Keratinocyte (primary cell): ENCODE measurements at regions not wholly inside any gene's neighbourhood (a gene's known extent, or its start where the extent isn't known, plus 50 kb on each side); places are given as distances from the start of the nearest gene placed in this dataset.
A peak's percentile ranks its signal among the peaks of the same experiment; 100 is the strongest.

Experiments used
- DNase-seq: peaks from one replicate; pipeline ENCODE4 v3.0.0-alpha.2; 2011; ENCODE audit warnings: low read depth, missing footprints, low spot score
- FAIRE-seq: peaks from 2 replicates; lab custom pipeline; 2011; peaks lifted over from hg19 to GRCh38; lab: Jason Lieb, UNC
- H2AFZ ChIP-seq: 2 replicates; pipeline ENCODE4 v1.6.0; 2012; ENCODE audit warnings: low read length, control low read depth, inconsistent platforms; ENCODE audit not compliant: control insufficient read depth
- H3K27ac ChIP-seq: 2 replicates; pipeline ENCODE4 v1.5.1; 2011; ENCODE audit warnings: low read length; ENCODE audit not compliant: control insufficient read depth, insufficient read depth
- H3K27me3 ChIP-seq: 3 replicates; pipeline ENCODE4 v1.6.0; 2011; ENCODE audit warnings: low read length; ENCODE audit not compliant: control insufficient read depth, insufficient read depth; ENCODE audit errors: extremely low read depth
- H3K36me3 ChIP-seq, 2 experiments: 2 replicates in 1 of 2; 3 replicates in 1 of 2; pipeline ENCODE4 v1.5.1; 2011; ENCODE audit warnings: low read length in 2 of 2, mild to moderate bottlenecking in 1 of 2; ENCODE audit not compliant: control insufficient read depth in 2 of 2, insufficient read depth in 2 of 2; ENCODE audit errors: extremely low read depth in 1 of 2
- H3K4me1 ChIP-seq: 3 replicates; pipeline ENCODE4 v1.5.1; 2011; ENCODE audit warnings: low read length; ENCODE audit not compliant: control insufficient read depth, insufficient read depth; ENCODE audit errors: extremely low read depth
- H3K4me2 ChIP-seq: 3 replicates; pipeline ENCODE4 v1.6.0; 2011; ENCODE audit warnings: low read depth, low read length; ENCODE audit not compliant: control insufficient read depth, insufficient read depth; ENCODE audit errors: extremely low read depth
- H3K4me3 ChIP-seq, 3 experiments: fragments of 200-600 bp in 1 of 3; sonication (generic) in 1 of 3; 2 replicates in 2 of 3; 3 replicates in 1 of 3; pipeline ENCODE4 v1.5.1; 2011 to 2016; ENCODE audit warnings: low read length in 3 of 3, mild to moderate bottlenecking in 3 of 3, control low read depth in 2 of 3, inconsistent platforms in 1 of 3, low read depth in 1 of 3, mixed read lengths in 1 of 3, mixed run types in 1 of 3, moderate library complexity in 1 of 3; ENCODE audit not compliant: control insufficient read depth in 2 of 3, insufficient read depth in 2 of 3; ENCODE audit errors: extremely low read depth in 1 of 3
- H3K79me2 ChIP-seq: 2 replicates; pipeline ENCODE4 v1.6.0; 2012; ENCODE audit warnings: low read length; ENCODE audit not compliant: control insufficient read depth, insufficient read depth
- H3K9ac ChIP-seq: 3 replicates; pipeline ENCODE4 v1.6.0; 2011; ENCODE audit warnings: low read length; ENCODE audit not compliant: control insufficient read depth, insufficient read depth; ENCODE audit errors: extremely low read depth
- H3K9me1 ChIP-seq: 3 replicates; pipeline ENCODE4 v1.6.0; 2011; ENCODE audit warnings: low read length; ENCODE audit not compliant: control insufficient read depth, insufficient read depth; ENCODE audit errors: extremely low read depth
- H3K9me3 ChIP-seq: 2 replicates; pipeline ENCODE4 v1.5.1; 2012; ENCODE audit warnings: low read depth, low read length; ENCODE audit not compliant: control insufficient read depth
- H4K20me1 ChIP-seq: 3 replicates; pipeline ENCODE4 v1.6.0; 2011; ENCODE audit warnings: low read length; ENCODE audit not compliant: control insufficient read depth, insufficient read depth; ENCODE audit errors: extremely low read depth
- CTCF ChIP-seq, 3 experiments: IDR thresholded peaks in 1 of 3; conservative IDR thresholded peaks in 1 of 3; optimal IDR thresholded peaks in 1 of 3; 2 replicates in 2 of 3; 3 replicates in 1 of 3; pipeline versions ENCODE3 to v1.5.1; 2011; ENCODE audit warnings: low read length in 3 of 3, mild to moderate bottlenecking in 3 of 3, moderate library complexity in 2 of 3, control low read depth in 1 of 3, inconsistent platforms in 1 of 3; ENCODE audit not compliant: insufficient read depth in 2 of 3; ENCODE audit errors: extremely low read depth in 1 of 3
- EZH2 ChIP-seq: IDR thresholded peaks from one replicate; pipeline ENCODE4 v1.6.1; 2012; ENCODE audit warnings: inconsistent platforms, mild to moderate bottlenecking, low read length, moderate library complexity
- dilution Hi-C: fragments of 300-500 bp; cut with MboI; formaldehyde crosslinking; loops from one replicate; pipeline ENCODE4 v1.7.0; 2020; ENCODE audit warnings: low sequenced_read_pairs; ENCODE audit not compliant: extremely low pct_ligation_motif_present

DNA sequence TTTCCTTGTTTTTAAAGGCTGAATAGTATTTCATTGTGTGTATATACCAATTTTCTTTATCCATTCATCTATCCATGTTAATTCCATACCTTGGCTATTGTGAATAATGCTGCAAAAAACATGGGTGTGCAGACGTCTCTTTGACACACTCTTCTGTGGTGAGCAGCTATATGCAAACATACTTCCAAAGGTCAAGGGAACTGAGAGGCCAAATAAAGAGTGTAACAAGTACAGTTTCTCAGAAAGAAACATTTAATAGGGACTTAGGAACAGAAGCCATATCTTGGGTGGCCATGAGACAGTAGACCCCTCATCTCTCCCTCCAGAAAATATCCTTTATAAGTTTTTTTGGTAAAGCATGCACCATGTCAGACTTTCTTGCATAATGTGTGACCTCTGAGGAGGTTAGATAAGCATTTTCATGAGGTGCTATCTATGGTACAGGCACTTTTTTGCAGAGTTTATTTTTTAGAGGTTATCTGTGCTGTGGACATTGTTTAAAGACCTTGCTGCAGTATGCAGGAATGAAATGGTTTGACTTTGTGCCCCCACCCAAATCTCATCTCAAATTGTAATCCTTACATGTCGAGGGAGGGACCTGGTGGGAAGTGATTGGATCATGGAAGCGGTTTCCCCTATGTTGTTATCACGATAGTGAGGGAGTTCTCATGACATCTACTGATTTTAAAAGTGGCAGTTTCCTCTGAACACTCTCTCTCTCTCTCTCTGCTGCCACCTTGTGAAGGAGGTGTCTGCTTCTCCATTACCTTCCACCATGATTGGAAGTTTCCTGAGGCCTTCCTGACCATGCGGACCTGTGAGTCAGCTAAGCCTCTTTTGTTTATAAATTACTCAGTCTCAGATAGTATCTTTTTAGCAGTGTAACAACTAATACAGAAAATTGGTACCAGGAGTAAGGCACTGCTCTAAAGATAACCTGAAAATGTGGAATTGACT, 1202.3 kb downstream of the GALC start:
- FAIRE-seq (no peak), DNase-seq (no peak)
- Histone ChIP-seq H3K27me3 (no peaks in the 10 kb centered on the region), H3K79me2 (no peaks in the 10 kb centered on the region), H3K9me3 (no peaks in the 10 kb centered on the region), H4K20me1 (no peaks in the 10 kb centered on the region), H3K4me1 (peaks cover 4% of the 10 kb centered on the region), H3K9me1 (no peaks in the 10 kb centered on the region), H3K4me2 (no peak overlapping the region), H3K4me3 (no peak overlapping the region), H3K36me3 (no peaks in the 10 kb centered on the region), H3K27ac (no peak overlapping the region), H2AFZ (no peak overlapping the region), H3K9ac (no peak overlapping the region)
- TF ChIP-seq EZH2 = no peak
- peak in 1 of 3 experiments; percentile 40 for TF ChIP-seq CTCF (optimal IDR thresholded peaks at IDR 0.05 in 1 of 3, IDR thresholded peaks at IDR 0.05 in 1 of 3, conservative IDR thresholded peaks at IDR 0.05 in 1 of 3; ENCODE audit: extremely low read depth in 1 of 3, insufficient read depth in 2 of 3, low read length in 3 of 3)
- dilution Hi-C loops = no loop called here

GRCh38 chr14:86788224-86788623, 1204.8 kb downstream of the GALC start:
- Histone ChIP-seq H3K27ac (no peak overlapping the region), H3K36me3 (no peaks in the 10 kb centered on the region), H4K20me1 (no peaks in the 10 kb centered on the region), H3K9me1 (no peaks in the 10 kb centered on the region), H3K9ac (no peak overlapping the region), H3K79me2 (no peaks in the 10 kb centered on the region), H3K4me3 (no peak overlapping the region), H3K4me1 (peaks cover 4% of the 10 kb centered on the region), H3K27me3 (no peaks in the 10 kb centered on the region), H2AFZ (no peak overlapping the region), H3K4me2 (no peak overlapping the region), H3K9me3 (no peaks in the 10 kb centered on the region)
- DNase-seq = no peak
- dilution Hi-C loops = no loop called here
- TF ChIP-seq CTCF (optimal IDR thresholded peaks at IDR 0.05 in 1 of 3, IDR thresholded peaks at IDR 0.05 in 1 of 3, conservative IDR thresholded peaks at IDR 0.05 in 1 of 3; ENCODE audit: extremely low read depth in 1 of 3, insufficient read depth in 2 of 3, low read length in 3 of 3) (no peak), EZH2 (no peak)
- FAIRE-seq = no peak
